C4-2B (cell line): ENCODE measurements at regions not wholly inside any gene's neighbourhood (a gene's known extent, or its start where the extent isn't known, plus 50 kb on each side); places are given as distances from the start of the nearest gene placed in this dataset.

Experiments
- H3K27ac ChIP-seq: fragments of 450-650 bp; 2 replicates; pipeline ENCODE4 v1.5.1; 2017
- CTCF ChIP-seq: fragments of 450-650 bp; conservative IDR thresholded peaks from 2 replicates; pipeline ENCODE4 v1.5.1; 2017; ENCODE audit warnings: mild to moderate bottlenecking
- ZFX ChIP-seq: fragments of 450-650 bp; IDR thresholded peaks from 2 replicates; pipeline ENCODE4 v1.6.1; 2017

GRCh38 chr2:15702452-15702851, 110.8 kb downstream of the DDX1 start:
- H3K27ac ChIP-seq: no peak overlapping the region
- TF ChIP-seq CTCF: no peak
- TF ChIP-seq ZFX: no peak

DNA sequence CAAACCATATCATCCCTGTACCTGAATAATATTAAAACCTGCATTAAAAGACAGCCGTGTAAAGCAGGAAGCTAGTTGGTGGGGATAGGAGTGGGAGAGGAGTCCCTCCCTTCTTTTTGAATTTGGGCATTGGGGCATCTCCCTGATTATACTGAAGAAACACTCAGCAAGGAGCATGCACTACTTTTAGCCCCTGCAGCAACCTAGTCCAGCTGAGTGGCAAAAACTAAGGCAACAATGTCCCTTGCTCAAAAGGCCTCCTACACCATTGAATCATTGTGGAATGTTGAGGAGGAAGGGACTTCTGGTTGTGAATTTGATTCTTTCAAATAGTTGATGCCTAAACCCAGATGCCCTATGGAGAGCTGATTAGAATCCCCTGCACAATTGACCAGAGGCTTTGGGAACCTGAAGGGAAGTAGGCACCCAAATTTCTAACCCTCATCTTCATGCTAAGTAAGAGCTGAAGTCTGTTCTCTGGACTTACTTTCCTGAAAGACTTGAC, 111.7 kb downstream of the DDX1 start:
- TF ChIP-seq CTCF: no peak
- no peak for TF ChIP-seq ZFX
- no peak overlapping the region for H3K27ac ChIP-seq

DNA sequence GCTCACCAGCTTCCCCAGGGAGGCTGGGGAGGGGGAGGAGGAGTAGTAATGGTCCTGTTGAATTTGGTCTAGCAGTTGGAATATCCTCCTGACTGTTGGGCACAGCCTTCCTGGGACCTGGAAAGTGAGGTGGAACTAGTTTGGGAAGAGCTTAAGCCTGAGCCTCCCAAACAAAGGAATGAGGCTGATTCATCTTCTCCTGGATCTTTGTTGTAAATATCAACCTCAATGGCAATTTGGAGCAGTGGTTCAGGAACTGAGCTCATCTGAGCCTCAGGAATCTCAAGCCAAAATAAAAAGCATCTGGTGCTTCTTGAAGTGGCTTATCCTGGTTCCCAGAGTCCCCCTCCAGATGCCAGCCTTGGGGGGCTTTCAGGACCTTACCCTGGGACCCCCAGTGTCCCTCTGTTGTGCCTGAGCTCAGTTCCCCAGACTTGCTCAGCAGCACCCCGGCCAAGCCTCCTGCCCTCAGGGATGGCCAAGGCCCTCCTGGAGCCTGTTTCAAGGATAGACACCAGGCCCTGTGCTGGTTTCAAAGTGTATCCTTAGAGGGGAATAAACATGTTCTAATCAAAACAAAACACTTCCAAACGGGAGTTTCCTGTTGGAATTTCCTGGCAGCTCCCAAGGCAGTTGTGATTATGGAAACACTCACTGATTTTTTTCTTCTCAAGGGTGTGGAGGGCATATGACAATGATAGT, 112.6 kb downstream of the DDX1 start:
- TF ChIP-seq ZFX (no peak), CTCF (no peak)
- no peak overlapping the region for H3K27ac ChIP-seq

GRCh38 chr2:15704788-15705115, 113.1 kb downstream of the DDX1 start:
- TF ChIP-seq CTCF: no peak
- TF ChIP-seq ZFX: no peak

DNA sequence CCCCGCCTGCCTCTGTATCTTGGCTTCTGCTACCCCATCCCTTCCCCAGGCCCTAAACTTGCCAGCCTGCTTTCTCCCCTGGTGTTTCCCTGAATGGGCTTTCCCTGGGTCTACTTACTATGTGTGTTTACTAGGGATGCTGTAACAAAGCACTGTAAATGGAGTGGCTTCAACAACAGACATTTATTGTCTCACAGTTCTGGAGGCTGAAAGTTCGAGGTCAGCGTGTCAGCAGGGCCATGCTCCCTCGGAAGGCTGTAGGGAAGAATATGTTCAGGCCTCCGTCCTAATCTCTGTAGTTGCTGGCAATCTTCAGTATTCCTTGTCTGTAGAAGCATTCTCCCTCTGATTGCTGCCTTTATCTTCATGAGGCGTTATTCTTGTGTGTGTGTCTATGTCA, 113.6 kb downstream of the DDX1 start:
- no peak for TF ChIP-seq CTCF
- TF ChIP-seq ZFX: no peak
- no peak overlapping the region for H3K27ac ChIP-seq

More at GRCh38 chr2:15704788-15705115, 113.1 kb downstream of the DDX1 start:
- no peak overlapping the region for H3K27ac ChIP-seq

- TF ChIP-seq ZFX: no peak
- TF ChIP-seq CTCF: no peak
- H3K27ac ChIP-seq: no peak overlapping the region
Measured at GRCh38 chr2:15705839-15706386, 114.2 kb downstream of the DDX1 start.

DNA sequence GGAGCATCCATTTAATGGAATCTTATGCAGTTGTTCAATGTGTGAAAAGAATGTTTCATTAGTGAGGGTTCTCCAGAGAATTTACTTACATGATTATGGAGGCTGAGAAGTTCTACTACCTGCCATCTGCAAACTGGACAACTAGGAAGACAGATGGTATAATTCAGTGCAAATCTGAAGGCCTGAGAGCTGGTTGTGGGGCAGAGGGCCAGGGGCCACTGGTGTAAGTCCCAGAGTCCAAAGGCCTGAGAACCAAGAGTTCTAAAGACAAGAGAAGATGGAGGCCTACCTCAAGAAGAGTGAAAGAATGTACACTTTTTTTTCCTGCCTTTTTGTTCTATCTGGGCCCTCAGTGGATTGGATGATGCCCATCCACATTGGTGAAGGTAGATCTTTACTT, 114.8 kb downstream of the DDX1 start:
- TF ChIP-seq CTCF (no peak), ZFX (no peak)
- no peak overlapping the region for H3K27ac ChIP-seq
